C4-2B (cell line): ENCODE measurements at regions not wholly inside any gene's neighbourhood (a gene's known extent, or its start where the extent isn't known, plus 50 kb on each side); places are given as distances from the start of the nearest gene placed in this dataset.

Source experiments
- ZFX ChIP-seq: fragments of 450-650 bp; IDR thresholded peaks from 2 replicates; pipeline ENCODE4 v1.6.1; 2017
- TF ChIP-seq, protein P1 (sequence below): fragments of 450-650 bp; conservative IDR thresholded peaks from 2 replicates; pipeline ENCODE4 v1.5.1; 2017; ENCODE audit warnings: mild to moderate bottlenecking

DNA sequence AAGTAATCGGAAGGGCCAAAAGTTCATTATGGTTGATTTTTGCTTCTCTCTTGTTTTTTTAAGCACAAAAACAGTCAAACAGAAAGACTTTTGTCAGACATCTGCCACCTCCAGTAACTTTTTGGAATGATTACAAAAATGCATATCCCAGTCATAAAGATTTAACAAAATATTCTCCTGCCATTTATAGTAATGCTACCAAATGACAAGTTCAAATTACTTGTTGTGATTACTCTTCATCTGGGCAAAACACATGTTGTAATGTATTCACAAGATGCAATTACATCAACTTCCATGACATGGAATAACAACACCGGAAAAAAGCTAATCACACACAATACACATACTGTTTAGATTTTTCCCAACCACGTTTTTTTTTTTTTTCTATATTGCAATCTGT lies 1017.5 kb upstream of the TENM4 start:
- TF ChIP-seq, protein P1, sequence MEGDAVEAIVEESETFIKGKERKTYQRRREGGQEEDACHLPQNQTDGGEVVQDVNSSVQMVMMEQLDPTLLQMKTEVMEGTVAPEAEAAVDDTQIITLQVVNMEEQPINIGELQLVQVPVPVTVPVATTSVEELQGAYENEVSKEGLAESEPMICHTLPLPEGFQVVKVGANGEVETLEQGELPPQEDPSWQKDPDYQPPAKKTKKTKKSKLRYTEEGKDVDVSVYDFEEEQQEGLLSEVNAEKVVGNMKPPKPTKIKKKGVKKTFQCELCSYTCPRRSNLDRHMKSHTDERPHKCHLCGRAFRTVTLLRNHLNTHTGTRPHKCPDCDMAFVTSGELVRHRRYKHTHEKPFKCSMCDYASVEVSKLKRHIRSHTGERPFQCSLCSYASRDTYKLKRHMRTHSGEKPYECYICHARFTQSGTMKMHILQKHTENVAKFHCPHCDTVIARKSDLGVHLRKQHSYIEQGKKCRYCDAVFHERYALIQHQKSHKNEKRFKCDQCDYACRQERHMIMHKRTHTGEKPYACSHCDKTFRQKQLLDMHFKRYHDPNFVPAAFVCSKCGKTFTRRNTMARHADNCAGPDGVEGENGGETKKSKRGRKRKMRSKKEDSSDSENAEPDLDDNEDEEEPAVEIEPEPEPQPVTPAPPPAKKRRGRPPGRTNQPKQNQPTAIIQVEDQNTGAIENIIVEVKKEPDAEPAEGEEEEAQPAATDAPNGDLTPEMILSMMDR, result no peak
- no peak for TF ChIP-seq ZFX
